LHCN-M2 (cell line): ENCODE measurements at regions not wholly inside any gene's neighbourhood (a gene's known extent, or its start where the extent isn't known, plus 50 kb on each side); places are given as distances from the start of the nearest gene placed in this dataset.
A peak's percentile ranks its signal among the peaks of the same experiment; 100 is the strongest.
"Not testable (repeated sequence)": the region's sequence is repeated elsewhere in the genome, so short reads cannot be mapped to it uniquely, and the experiment has no call there.

ENCODE experiments used
- DNase-seq: peaks from one replicate; pipeline ENCODE4 v3.0.0-alpha.2; 2012; ENCODE audit warnings: low read depth

- no peak for DNase-seq
These were observed 219.2 kb upstream of the RAI14 start for GRCh38 chr5:34436761-34437501.

- no peak for DNase-seq
These were observed 216.5 kb upstream of the RAI14 start for GRCh38 chr5:34439601-34440000.

- not testable (repeated sequence) for DNase-seq
These were observed 214.4 kb upstream of the RAI14 start for GRCh38 chr5:34441767-34442166.

GRCh38 chr5:34447424-34447823 lies 208.7 kb upstream of the RAI14 start:
- DNase-seq: no peak

GRCh38 chr5:34449639-34450038 lies 206.5 kb upstream of the RAI14 start:
- DNase-seq: no peak

GRCh38 chr5:34450338-34450737 lies 205.8 kb upstream of the RAI14 start:
- DNase-seq: no peak

GRCh38 chr5:34452170-34452828 lies 203.8 kb upstream of the RAI14 start:
- peak; percentile 31 for DNase-seq

- DNase-seq: no peak
These were observed 201.0 kb upstream of the RAI14 start for GRCh38 chr5:34455098-34455497.

GRCh38 chr5:34459908-34460307 lies 196.2 kb upstream of the RAI14 start:
- no peak for DNase-seq

- no peak for DNase-seq
These were observed 195.6 kb upstream of the RAI14 start for GRCh38 chr5:34460496-34460895.

GRCh38 chr5:34464829-34465228 lies 191.3 kb upstream of the RAI14 start:
- DNase-seq: no peak

GRCh38 chr5:34465301-34465700 lies 190.8 kb upstream of the RAI14 start:
- DNase-seq: peak; percentile 32

GRCh38 chr5:34466519-34467388 lies 189.4 kb upstream of the RAI14 start:
- DNase-seq: not testable (repeated sequence)

- DNase-seq: no peak
These were observed 188.7 kb upstream of the RAI14 start for GRCh38 chr5:34467436-34467835.

- DNase-seq: not testable (repeated sequence)
These were observed 188.1 kb upstream of the RAI14 start for GRCh38 chr5:34467984-34468383.

GRCh38 chr5:34469971-34470370 lies 186.2 kb upstream of the RAI14 start:
- DNase-seq: no peak

GRCh38 chr5:34474573-34475021 lies 181.5 kb upstream of the RAI14 start:
- peak; percentile 62 for DNase-seq

- DNase-seq: no peak
These were observed 180.7 kb upstream of the RAI14 start for GRCh38 chr5:34475249-34475966.

GRCh38 chr5:34476941-34477565 lies 179.1 kb upstream of the RAI14 start:
- DNase-seq: no peak

GRCh38 chr5:34480810-34481528 lies 175.2 kb upstream of the RAI14 start:
- no peak for DNase-seq
